ENCODE measurements at regions not wholly inside any gene's neighbourhood (a gene's known extent, or its start where the extent isn't known, plus 50 kb on each side); places are given as distances from the start of the nearest gene placed in this dataset.

- DNase-seq (ENCODE audit: low read depth), result no peak
Observed at GRCh38 chr16:87127766-87128147, 189.4 kb downstream of the C16orf95 start.

- no peak for DNase-seq (ENCODE audit: low read depth)
Observed at GRCh38 chr16:87129771-87130170, 187.4 kb downstream of the C16orf95 start.

GRCh38 chr16:87131061-87131995, 185.9 kb downstream of the C16orf95 start:
- no peak for DNase-seq (ENCODE audit: low read depth)

- no peak for DNase-seq (ENCODE audit: low read depth)
Observed at GRCh38 chr16:87131996-87132345, 185.2 kb downstream of the C16orf95 start.

GRCh38 chr16:87132361-87133014, 184.7 kb downstream of the C16orf95 start:
- no peak for DNase-seq (ENCODE audit: low read depth)

- no peak for DNase-seq (ENCODE audit: low read depth)
Observed at GRCh38 chr16:87133112-87133850, 183.9 kb downstream of the C16orf95 start.

- DNase-seq (ENCODE audit: low read depth), result no peak
Observed at GRCh38 chr16:87133966-87134627, 183.1 kb downstream of the C16orf95 start.

GRCh38 chr16:87134628-87134995, 182.6 kb downstream of the C16orf95 start:
- no peak for DNase-seq (ENCODE audit: low read depth)

GRCh38 chr16:87135246-87136030, 181.8 kb downstream of the C16orf95 start:
- DNase-seq (ENCODE audit: low read depth), result no peak

GRCh38 chr16:87138316-87138715, 178.9 kb downstream of the C16orf95 start:
- no peak for DNase-seq (ENCODE audit: low read depth)

GRCh38 chr16:87138738-87139267, 178.4 kb downstream of the C16orf95 start:
- DNase-seq (ENCODE audit: low read depth), result no peak

GRCh38 chr16:87140211-87141200, 176.7 kb downstream of the C16orf95 start:
- no peak for DNase-seq (ENCODE audit: low read depth)

- DNase-seq (ENCODE audit: low read depth), result no peak
Observed at GRCh38 chr16:87141402-87141801, 175.8 kb downstream of the C16orf95 start.

GRCh38 chr16:87143661-87144121, 173.5 kb downstream of the C16orf95 start:
- no peak for DNase-seq (ENCODE audit: low read depth)

- DNase-seq (ENCODE audit: low read depth), result no peak
Observed at GRCh38 chr16:87144232-87144631, 173.0 kb downstream of the C16orf95 start.

- DNase-seq (ENCODE audit: low read depth), result no peak
Observed at GRCh38 chr16:87145181-87146176, 171.7 kb downstream of the C16orf95 start.

GRCh38 chr16:87146676-87147075, 170.5 kb downstream of the C16orf95 start:
- no peak for DNase-seq (ENCODE audit: low read depth)

GRCh38 chr16:87149051-87149450, 168.1 kb downstream of the C16orf95 start:
- DNase-seq (ENCODE audit: low read depth), result no peak
